ENCODE measurements at regions not wholly inside any gene's neighbourhood (a gene's known extent, or its start where the extent isn't known, plus 50 kb on each side); places are given as distances from the start of the nearest gene placed in this dataset.
"Not testable (repeated sequence)": the region's sequence is repeated elsewhere in the genome, so short reads cannot be mapped to it uniquely, and the experiment has no call there.

DNA sequence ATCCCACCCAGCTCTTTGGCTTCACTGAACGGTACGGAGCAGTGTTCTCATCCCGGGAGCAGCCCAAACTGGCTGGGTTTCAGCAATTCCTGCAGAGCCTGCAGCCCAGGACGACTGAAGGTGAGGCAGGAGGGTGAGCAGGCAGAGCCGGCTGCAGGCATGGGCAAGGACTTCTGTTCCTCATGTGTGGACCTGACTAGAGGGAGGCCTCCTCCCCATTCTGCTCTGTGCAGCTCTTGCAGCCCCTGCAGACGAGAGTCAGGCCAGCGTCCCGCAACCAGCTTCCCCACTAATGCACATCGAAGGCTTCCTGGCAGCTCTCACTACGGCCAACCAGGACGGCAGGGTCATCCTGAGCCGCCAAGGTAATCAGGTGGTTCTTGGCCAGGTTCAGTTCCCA lies 97.8 kb upstream of the PZP start:
- not testable (repeated sequence) for DNase-seq

DNA sequence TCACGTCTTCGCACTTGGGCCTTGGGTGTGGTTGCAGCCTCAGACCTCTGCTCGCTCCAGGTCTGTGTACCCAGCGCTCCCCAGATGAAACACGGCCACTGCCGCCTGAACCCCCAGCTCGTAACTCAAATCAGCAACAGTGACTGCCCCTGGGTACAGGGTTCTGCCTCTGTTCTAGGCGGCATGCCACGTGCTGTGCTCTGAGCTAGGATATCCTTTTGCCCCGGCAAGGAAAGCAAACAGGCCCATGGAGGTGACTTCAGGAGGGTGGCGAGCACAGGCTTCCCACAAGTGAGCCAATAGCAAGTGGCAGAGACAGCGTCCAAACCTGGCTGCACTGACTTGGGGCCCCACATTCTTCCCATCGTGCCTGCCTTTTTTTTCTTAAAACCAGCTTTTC lies 96.3 kb upstream of the PZP start:
- not testable (repeated sequence) for DNase-seq

DNA sequence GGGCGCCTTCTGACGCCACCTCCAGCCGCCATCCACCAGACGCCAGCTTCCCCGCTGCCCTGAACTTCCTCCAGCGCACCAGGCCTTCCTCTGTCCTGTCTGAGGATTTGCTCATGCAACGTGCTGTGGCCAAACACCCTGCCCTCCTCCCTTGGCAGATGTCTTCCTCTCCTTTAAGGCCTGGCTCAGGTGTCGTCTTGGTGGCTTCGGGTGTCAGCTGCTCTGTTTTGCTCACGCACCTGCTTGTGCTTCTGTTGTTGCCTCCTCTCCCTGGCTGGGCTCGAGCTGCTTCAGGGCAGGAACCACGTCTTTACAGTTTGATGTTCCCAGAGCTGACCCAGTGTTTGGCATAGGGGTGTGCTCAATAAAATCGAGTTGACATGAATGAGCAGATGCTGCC lies 87.7 kb upstream of the PZP start:
- not testable (repeated sequence) for DNase-seq

DNA sequence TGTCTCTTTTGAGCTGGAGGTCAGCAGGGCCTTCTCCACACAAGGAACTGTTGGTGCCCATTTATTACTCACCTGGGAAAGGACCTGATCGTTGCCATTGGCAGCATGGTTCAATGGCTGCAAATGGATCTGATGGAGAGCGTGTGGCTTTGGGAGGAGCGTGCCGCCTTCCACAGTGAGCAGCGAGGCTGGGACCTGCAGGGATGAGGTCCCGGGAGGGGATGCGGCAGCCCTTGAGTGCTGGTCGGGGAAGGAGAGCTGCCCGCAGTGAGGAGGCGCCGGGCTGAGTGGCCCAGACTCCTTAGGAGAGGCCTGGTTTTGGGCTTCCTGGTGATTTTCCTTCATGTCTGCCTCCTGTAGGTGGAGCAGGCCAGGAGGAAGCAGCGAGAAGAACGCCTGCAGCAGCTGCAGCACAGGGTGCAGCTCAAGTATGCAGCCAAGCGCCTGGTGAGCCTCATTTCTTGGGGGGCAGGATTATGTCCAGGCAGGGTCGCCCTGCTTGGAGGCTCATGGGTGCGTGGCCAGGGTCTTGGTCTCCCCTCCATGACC lies 86.0 kb upstream of the PZP start:
- not testable (repeated sequence) for DNase-seq

DNA sequence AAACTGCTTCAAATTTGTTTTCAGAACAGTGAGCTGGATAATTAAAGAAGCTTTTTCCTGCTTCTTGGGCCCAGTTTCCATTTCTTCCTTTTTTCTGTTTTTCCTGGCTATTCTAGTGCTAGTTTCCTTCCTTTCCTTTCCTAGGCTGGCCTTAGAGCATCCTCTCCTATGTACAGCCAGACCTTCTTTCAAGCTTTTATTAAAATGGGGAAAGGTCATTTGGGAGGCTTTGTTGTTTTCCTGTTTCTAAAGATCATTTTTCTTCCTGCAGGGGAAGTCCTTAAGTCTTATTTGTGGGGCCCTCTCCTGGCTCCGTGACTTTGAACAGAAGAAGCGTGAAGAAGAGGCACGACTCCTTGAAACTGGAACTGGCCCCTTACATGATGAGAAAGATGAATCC lies 85.2 kb upstream of the PZP start:
- DNase-seq: not testable (repeated sequence)

DNA sequence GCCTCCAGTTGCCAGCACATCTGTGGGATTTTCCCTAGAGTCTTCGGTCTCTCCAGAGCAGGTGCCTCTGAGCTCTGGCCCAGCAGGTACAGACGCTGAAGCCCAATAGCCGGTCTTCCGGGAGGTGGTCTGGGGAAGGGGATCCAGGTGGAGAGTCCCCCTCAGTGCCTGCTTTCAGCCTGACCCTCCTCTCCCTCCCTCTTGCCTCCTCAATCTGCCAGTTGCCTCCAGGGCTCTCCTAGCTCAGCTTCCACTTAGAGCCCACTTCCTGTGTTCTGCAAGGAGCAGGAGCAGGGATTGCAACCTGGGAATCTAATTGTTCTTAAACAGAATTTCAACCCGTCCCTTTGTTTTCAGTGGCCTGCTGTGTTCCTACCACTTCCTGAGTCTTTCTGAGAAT lies 81.8 kb upstream of the PZP start:
- DNase-seq: not testable (repeated sequence)

DNA sequence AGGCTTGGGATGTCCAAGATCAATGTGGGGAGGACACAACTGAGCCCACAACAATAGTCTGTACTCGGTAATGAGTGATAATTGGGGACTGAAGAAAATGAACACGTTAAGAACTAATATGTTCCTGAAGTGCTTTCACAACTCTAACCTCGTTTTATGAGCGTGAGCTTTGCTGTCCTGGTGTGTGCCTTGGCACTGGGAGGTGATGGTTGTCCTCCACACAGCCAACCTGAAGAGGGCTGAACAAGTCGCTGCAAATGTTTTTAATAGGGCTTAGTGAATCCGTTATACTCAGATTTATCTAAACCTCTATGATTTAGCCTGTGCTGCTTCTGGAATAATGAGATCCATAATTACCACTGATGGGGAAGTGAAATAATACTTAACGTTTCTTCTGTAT lies 76.5 kb upstream of the PZP start:
- DNase-seq: not testable (repeated sequence)

DNA sequence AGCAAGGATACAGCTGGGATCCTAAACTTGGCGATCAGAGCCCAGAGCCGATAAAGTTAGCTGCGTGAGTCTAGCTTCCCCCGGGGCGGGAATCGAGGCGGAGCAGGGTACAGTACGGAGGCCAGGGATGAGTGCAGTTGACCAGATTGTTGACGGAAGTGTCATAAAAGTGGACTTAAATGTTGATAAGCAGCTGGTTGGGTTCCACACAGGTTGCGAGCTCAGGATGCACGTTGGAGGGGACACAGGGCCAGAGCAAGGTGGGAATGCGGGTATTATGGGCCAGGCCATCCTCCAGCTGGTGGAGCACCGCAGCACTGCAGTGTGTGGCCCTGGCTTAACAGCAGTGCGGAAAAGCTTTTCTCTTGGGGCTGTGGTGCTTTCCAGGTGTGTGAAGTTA lies 76.0 kb upstream of the PZP start:
- DNase-seq: peak; percentile 19

DNA sequence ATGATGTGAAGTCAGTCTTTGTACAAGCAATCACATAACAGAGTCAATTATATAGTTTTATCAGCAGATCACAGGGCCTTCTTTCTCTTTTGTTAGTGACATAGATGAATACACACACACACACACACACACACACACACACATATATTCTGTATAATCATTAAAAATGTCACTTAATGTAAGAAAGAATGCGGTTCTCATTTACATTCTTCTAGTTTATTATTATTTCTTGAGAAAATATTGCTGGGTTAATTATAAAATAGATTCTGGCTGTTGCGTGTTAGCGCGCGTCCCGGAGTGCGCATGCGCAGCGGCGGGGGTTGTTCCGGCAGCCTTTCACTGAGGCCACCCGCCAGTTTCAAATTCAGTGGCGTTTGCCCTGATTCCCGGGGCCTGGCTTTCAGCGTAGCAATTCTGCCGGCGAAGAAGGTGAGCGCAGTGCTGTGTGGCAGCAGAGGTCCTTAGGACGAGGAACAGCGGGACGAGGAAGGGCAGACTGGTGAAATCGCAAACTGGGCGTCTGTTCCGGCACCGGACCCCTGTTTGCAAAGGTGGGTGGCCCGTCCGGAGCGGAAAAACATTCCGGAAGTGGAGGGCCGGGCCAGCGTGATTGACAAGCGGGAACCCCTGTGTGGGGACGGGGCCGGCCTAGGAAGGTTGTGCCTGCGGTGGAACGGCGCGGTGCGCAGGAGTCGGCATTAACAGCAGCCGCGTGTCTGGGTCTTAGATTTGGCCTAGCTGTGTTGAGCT lies 75.3 kb upstream of the PZP start:
- peak; percentile 83 for DNase-seq

DNA sequence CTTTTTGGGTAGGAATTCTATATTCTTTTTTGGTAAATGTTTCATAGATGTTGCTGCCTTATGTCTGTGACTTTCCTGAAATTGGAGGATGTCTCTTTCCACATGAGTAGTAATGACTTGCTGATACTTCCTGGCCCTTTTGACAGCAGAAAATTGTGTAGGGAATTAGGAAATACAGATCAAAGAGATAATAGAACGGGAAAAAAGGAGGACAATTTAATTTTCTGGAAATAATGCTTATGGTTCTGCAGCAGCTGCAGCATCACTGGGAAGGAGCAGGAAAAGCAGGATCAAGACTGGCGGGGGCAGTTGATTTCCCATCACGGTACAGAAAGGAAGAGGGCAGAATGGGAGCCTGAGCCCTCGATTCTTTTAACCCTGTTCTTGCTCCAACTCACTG lies 68.8 kb upstream of the PZP start:
- DNase-seq: no peak

DNA sequence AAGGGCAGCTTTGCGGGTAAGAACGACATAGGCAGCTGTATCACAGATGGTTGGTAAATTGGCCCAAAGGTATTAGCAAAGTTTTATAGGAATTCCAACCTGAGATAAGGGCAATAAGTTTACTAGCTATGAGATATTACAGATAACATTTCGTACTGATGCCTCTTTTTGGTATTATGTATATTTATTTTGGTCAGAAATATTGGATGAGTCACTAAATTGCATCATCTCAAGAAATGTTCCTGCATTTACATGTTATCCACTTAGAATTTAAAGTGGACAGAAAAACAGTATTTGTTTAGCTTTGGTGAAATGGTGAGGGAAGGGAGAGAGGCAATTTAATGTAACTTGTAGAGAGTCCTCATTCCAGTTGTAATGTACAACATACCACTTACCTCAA lies 65.1 kb upstream of the PZP start:
- no peak for DNase-seq

DNA sequence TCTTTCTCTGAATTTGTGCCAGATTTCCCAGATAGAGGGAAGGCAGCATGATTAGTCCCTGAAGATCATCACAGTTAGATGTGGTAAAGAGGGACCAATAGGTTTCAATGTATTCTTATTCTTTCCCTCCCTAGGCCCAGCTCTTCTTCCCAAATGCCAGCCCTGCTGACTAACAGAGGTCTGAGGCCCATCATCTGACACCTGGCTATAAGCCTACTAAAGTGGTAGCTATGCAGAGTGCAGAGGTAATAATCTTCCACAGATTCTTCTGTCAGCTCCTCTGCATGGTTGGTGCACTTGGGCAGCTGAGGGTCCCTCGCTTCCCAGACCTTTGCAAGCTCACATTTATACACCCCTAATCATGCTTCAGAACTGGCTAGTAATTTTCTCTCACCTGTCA lies 63.7 kb upstream of the PZP start:
- no peak for DNase-seq

DNA sequence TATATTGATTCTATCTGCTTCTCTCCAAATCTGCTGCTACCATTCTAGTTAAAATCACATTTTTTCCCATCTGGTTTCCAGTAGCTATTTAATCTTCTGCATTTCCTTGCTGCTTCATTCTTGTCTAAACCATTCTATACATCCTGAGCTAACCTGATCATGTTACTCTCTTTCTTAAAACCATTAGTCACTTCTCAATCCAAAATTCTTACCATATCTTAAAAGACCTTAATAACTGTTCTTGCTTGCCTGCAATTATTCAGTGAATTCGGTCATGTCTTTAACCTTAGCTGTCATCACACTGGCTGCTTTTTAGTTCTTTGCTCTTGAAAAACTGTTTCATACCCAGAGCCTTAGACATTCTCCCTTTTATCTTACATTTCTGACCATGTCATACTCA lies 56.4 kb upstream of the PZP start:
- no peak for DNase-seq

DNA sequence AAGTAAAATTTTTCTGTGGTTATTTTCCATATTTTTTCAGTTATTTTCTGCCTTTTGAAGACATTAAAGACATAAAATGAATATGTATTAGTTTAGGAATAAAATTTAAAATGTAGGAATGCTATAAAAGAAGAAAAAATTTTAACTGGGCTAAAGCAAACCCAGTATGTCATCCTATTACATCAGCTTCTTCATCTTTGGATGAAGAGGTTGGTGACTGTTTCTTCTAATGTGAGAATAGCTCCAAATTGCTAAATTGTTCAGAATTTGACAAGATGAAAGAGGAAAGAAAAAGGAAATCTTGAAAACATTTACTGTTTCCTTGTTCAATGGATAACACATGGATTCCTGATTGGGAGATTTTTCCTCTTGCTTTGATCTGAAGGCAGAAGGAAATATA lies 52.7 kb upstream of the PZP start:
- DNase-seq: no peak

DNA sequence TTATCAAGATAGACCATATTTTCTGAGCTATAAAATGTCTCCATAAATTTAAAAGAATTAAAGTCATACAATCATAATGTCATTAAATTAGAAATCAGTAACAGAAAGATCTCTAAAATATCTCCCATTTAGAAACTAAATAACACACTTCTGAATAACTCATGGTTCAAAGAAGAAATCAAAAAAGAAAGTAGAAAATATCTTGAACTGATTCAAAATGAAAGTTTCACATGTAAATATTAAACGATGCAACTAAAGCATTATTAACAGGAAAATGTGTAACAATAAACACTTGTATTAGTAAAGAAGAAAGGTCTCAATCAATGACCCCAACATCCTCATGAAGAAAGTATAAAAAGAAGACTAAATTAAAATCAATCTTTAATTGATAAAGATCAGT lies 50.5 kb upstream of the PZP start:
- no peak for DNase-seq

All from central memory CD4-positive, alpha-beta T cell (primary cell).